DMS53 (cell line): ENCODE measurements at regions not wholly inside any gene's neighbourhood (a gene's known extent, or its start where the extent isn't known, plus 50 kb on each side); places are given as distances from the start of the nearest gene placed in this dataset.
"Not testable (repeated sequence)": the region's sequence is repeated elsewhere in the genome, so short reads cannot be mapped to it uniquely, and the experiment has no call there.

Source experiments
- DNase-seq: peaks from one replicate; lab custom pipeline; 2025; lab: John Stamatoyannopoulos, UW

GRCh38 chr15:100720406-100720967 is 118.1 kb downstream of the ASB7 start:
- DNase-seq: no peak

GRCh38 chr15:100721758-100722550 is 119.6 kb downstream of the ASB7 start:
- peak; percentile 99 for DNase-seq

GRCh38 chr15:100722551-100723314 is 120.3 kb downstream of the ASB7 start:
- DNase-seq: peak; percentile 24

GRCh38 chr15:100723315-100723801 is 121.0 kb downstream of the ASB7 start:
- DNase-seq: peak; percentile 19

GRCh38 chr15:100725121-100726069 is 123.0 kb downstream of the ASB7 start:
- no peak for DNase-seq

GRCh38 chr15:100726070-100726420 is 123.7 kb downstream of the ASB7 start:
- no peak for DNase-seq

- no peak for DNase-seq
These were observed 124.2 kb downstream of the ASB7 start for GRCh38 chr15:100726421-100727190.

- no peak for DNase-seq
These were observed 125.0 kb downstream of the ASB7 start for GRCh38 chr15:100727291-100727851.

- no peak for DNase-seq
These were observed 126.2 kb downstream of the ASB7 start for GRCh38 chr15:100728371-100729201.

- DNase-seq: no peak
These were observed 127.1 kb downstream of the ASB7 start for GRCh38 chr15:100729461-100729860.

- no peak for DNase-seq
These were observed 127.7 kb downstream of the ASB7 start for GRCh38 chr15:100730129-100730528.

- DNase-seq: no peak
These were observed 128.4 kb downstream of the ASB7 start for GRCh38 chr15:100730655-100731266.

- no peak for DNase-seq
These were observed 129.1 kb downstream of the ASB7 start for GRCh38 chr15:100731267-100732152.

- DNase-seq: no peak
These were observed 130.0 kb downstream of the ASB7 start for GRCh38 chr15:100732211-100733055.

- DNase-seq: no peak
These were observed 130.9 kb downstream of the ASB7 start for GRCh38 chr15:100733101-100733842.

- DNase-seq: not testable (repeated sequence)
These were observed 131.4 kb downstream of the ASB7 start for GRCh38 chr15:100733843-100734185.

GRCh38 chr15:100734586-100734985 is 132.2 kb downstream of the ASB7 start:
- DNase-seq: peak; percentile 64
